NOMO-1 treated with DMSO at 0.1 percent for 48 hours (cell line): ENCODE measurements at regions not wholly inside any gene's neighbourhood (a gene's known extent, or its start where the extent isn't known, plus 50 kb on each side); places are given as distances from the start of the nearest gene placed in this dataset.

Experiments used
- DNase-seq: peaks from one replicate; lab custom pipeline; 2025; ENCODE audit not compliant: unreplicated experiment; lab: John Stamatoyannopoulos, UW

GRCh38 chr2:41903474-41904135 is 144.2 kb upstream of the PKDCC start:
- DNase-seq: no peak

- no peak for DNase-seq
These were observed 143.4 kb upstream of the PKDCC start for GRCh38 chr2:41904459-41904858.

- DNase-seq: no peak
These were observed 142.1 kb upstream of the PKDCC start for GRCh38 chr2:41905597-41906337.

GRCh38 chr2:41906338-41906725 is 141.5 kb upstream of the PKDCC start:
- no peak for DNase-seq

- DNase-seq: no peak
These were observed 140.7 kb upstream of the PKDCC start for GRCh38 chr2:41907141-41907540.

GRCh38 chr2:41907771-41908207 is 140.0 kb upstream of the PKDCC start:
- DNase-seq: no peak

GRCh38 chr2:41908349-41908748 is 139.5 kb upstream of the PKDCC start:
- DNase-seq: no peak

GRCh38 chr2:41909584-41909983 is 138.2 kb upstream of the PKDCC start:
- no peak for DNase-seq

GRCh38 chr2:41910126-41910525 is 137.7 kb upstream of the PKDCC start:
- no peak for DNase-seq

GRCh38 chr2:41911033-41911432 is 136.8 kb upstream of the PKDCC start:
- peak; percentile 6 for DNase-seq

GRCh38 chr2:41912337-41912736 is 135.5 kb upstream of the PKDCC start:
- DNase-seq: no peak

GRCh38 chr2:41912776-41913175 is 135.0 kb upstream of the PKDCC start:
- DNase-seq: no peak

- DNase-seq: no peak
These were observed 134.5 kb upstream of the PKDCC start for GRCh38 chr2:41913311-41913710.

- DNase-seq: no peak
These were observed 133.8 kb upstream of the PKDCC start for GRCh38 chr2:41913921-41914609.

- DNase-seq: no peak
These were observed 132.9 kb upstream of the PKDCC start for GRCh38 chr2:41914936-41915335.

- DNase-seq: no peak
These were observed 131.6 kb upstream of the PKDCC start for GRCh38 chr2:41916177-41916576.

GRCh38 chr2:41917587-41917986 is 130.2 kb upstream of the PKDCC start:
- DNase-seq: no peak

GRCh38 chr2:41919135-41919534 is 128.7 kb upstream of the PKDCC start:
- DNase-seq: no peak

GRCh38 chr2:41920181-41920580 is 127.6 kb upstream of the PKDCC start:
- DNase-seq: no peak

GRCh38 chr2:41920812-41921211 is 127.0 kb upstream of the PKDCC start:
- no peak for DNase-seq

GRCh38 chr2:41922177-41922576 is 125.6 kb upstream of the PKDCC start:
- DNase-seq: peak; percentile 3

GRCh38 chr2:41923156-41923786 is 124.5 kb upstream of the PKDCC start:
- DNase-seq: no peak
